Large intestine (tissue), 3 donors: ENCODE measurements at regions not wholly inside any gene's neighbourhood (a gene's known extent, or its start where the extent isn't known, plus 50 kb on each side); places are given as distances from the start of the nearest gene placed in this dataset.

Experiments
- DNase-seq, 2 donors: peaks; one replicate each; pipeline versions ENCODE4 v3.0.0 to v3.0.0-alpha.2; 2013
- H3K27ac ChIP-seq: one replicate; pipeline ENCODE4 v1.5.1; 2013; ENCODE audit warnings: low read length
- H3K27me3 ChIP-seq: 2 replicates; pipeline ENCODE4 v1.6.1; 2013; ENCODE audit warnings: low read length; ENCODE audit not compliant: control insufficient read depth, insufficient read depth
- H3K36me3 ChIP-seq: 2 replicates; pipeline ENCODE4 v1.6.1; 2013; ENCODE audit warnings: low read length; ENCODE audit not compliant: control insufficient read depth, insufficient read depth
- H3K4me1 ChIP-seq: one replicate; pipeline ENCODE4 v1.6.1; 2013; ENCODE audit warnings: low read length; ENCODE audit not compliant: control insufficient read depth, insufficient read depth
- H3K4me3 ChIP-seq: one replicate; pipeline ENCODE4 v1.5.1; 2013; ENCODE audit warnings: low read length
- H3K9me3 ChIP-seq: one replicate; pipeline ENCODE4 v1.6.1; 2013; ENCODE audit warnings: mild to moderate bottlenecking, low read depth, low read length, moderate library complexity; ENCODE audit not compliant: control insufficient read depth
- WGBS: methylation state at CpG from one replicate; pipeline ENCODE4 v1.1.5; 2013; ENCODE audit warnings: low lambda C conversion rate; ENCODE audit not compliant: insufficient coverage; 5-methylcytosine and 5-hydroxymethylcytosine counted together

- Histone ChIP-seq H3K36me3 (no peaks in the 10 kb centered on the region), H3K9me3 (no peaks in the 10 kb centered on the region), H3K4me3 (no peak overlapping the region), H3K4me1 (no peaks in the 10 kb centered on the region), H3K27ac (no peak overlapping the region), H3K27me3 (peaks cover 5% of the 10 kb centered on the region)
- no peak for DNase-seq
- 100% methylated on average over 1 of the region's 5 CpGs for WGBS
These were observed 595.8 kb upstream of the MKI67 start for GRCh38 chr10:128721963-128722445.

- H3K4me1 ChIP-seq: no peaks in the 10 kb centered on the region
- no peak overlapping the region for H3K4me3 ChIP-seq
- WGBS: no CpG with 5 or more reads among the region's 3 CpGs
- peaks cover 7% of the 10 kb centered on the region for H3K27me3 ChIP-seq
- no peak overlapping the region for H3K27ac ChIP-seq
- H3K36me3 ChIP-seq: no peaks in the 10 kb centered on the region
- DNase-seq: no peak
- no peaks in the 10 kb centered on the region for H3K9me3 ChIP-seq
These were observed 596.7 kb upstream of the MKI67 start for GRCh38 chr10:128722947-128723346.

GRCh38 chr10:128723631-128724205 is 597.5 kb upstream of the MKI67 start:
- DNase-seq: no peak
- no peak overlapping the region for H3K4me3 ChIP-seq
- no peaks in the 10 kb centered on the region for H3K9me3 ChIP-seq
- H3K4me1 ChIP-seq: no peaks in the 10 kb centered on the region
- H3K36me3 ChIP-seq: no peaks in the 10 kb centered on the region
- no peak overlapping the region for H3K27ac ChIP-seq
- WGBS: 100% methylated on average over 1 of the region's 14 CpGs
- peaks cover 7% of the 10 kb centered on the region for H3K27me3 ChIP-seq

- no peak for DNase-seq
- Histone ChIP-seq H3K27me3 (peaks cover 10% of the 10 kb centered on the region), H3K9me3 (no peaks in the 10 kb centered on the region), H3K4me3 (no peak overlapping the region), H3K4me1 (no peaks in the 10 kb centered on the region), H3K27ac (no peak overlapping the region), H3K36me3 (no peaks in the 10 kb centered on the region)
- WGBS: no CpG with 5 or more reads among the region's 2 CpGs
These were observed 599.3 kb upstream of the MKI67 start for GRCh38 chr10:128725531-128725930.

- Histone ChIP-seq H3K27ac (no peak overlapping the region), H3K4me1 (no peaks in the 10 kb centered on the region), H3K9me3 (no peaks in the 10 kb centered on the region), H3K36me3 (no peaks in the 10 kb centered on the region), H3K27me3 (peaks cover 10% of the 10 kb centered on the region), H3K4me3 (no peak overlapping the region)
- WGBS: 72% methylated on average over 3 of the region's 6 CpGs
- no peak for DNase-seq
These were observed 600.9 kb upstream of the MKI67 start for GRCh38 chr10:128727114-128727513.

GRCh38 chr10:128729910-128730420 is 603.7 kb upstream of the MKI67 start:
- no peak for DNase-seq
- no CpG with 5 or more reads among the region's 4 CpGs for WGBS

GRCh38 chr10:128730922-128731321 is 604.7 kb upstream of the MKI67 start:
- no CpG with 5 or more reads among the region's 13 CpGs for WGBS
- H3K27ac ChIP-seq: no peak overlapping the region
- DNase-seq: no peak
- H3K36me3 ChIP-seq: no peaks in the 10 kb centered on the region
- peaks cover 7% of the 10 kb centered on the region for H3K27me3 ChIP-seq
- no peaks in the 10 kb centered on the region for H3K4me1 ChIP-seq
- no peak overlapping the region for H3K4me3 ChIP-seq
- H3K9me3 ChIP-seq: no peaks in the 10 kb centered on the region

More at GRCh38 chr10:128729910-128730420, 603.7 kb upstream of the MKI67 start:
- H3K4me1 ChIP-seq: no peaks in the 10 kb centered on the region
- H3K4me3 ChIP-seq: no peak overlapping the region
- no peaks in the 10 kb centered on the region for H3K9me3 ChIP-seq
- H3K36me3 ChIP-seq: no peaks in the 10 kb centered on the region
- no peak overlapping the region for H3K27ac ChIP-seq
- peaks cover 10% of the 10 kb centered on the region for H3K27me3 ChIP-seq

GRCh38 chr10:128734161-128734560 is 607.9 kb upstream of the MKI67 start:
- Histone ChIP-seq H3K27ac (no peak overlapping the region), H3K9me3 (no peaks in the 10 kb centered on the region), H3K27me3 (peaks cover 3% of the 10 kb centered on the region), H3K4me3 (no peak overlapping the region), H3K4me1 (no peaks in the 10 kb centered on the region), H3K36me3 (no peaks in the 10 kb centered on the region)
- no peak for DNase-seq
- WGBS: no CpG with 5 or more reads among the region's 5 CpGs

GRCh38 chr10:128734734-128735133 is 608.5 kb upstream of the MKI67 start:
- Histone ChIP-seq H3K27me3 (peaks cover 3% of the 10 kb centered on the region), H3K9me3 (no peaks in the 10 kb centered on the region), H3K4me1 (no peaks in the 10 kb centered on the region), H3K27ac (no peak overlapping the region), H3K4me3 (no peak overlapping the region), H3K36me3 (no peaks in the 10 kb centered on the region)
- no peak for DNase-seq
- WGBS: no CpG with 5 or more reads among the region's 9 CpGs

- peaks cover 4% of the 10 kb centered on the region for H3K27me3 ChIP-seq
- no peak for DNase-seq
These were observed 609.8 kb upstream of the MKI67 start for GRCh38 chr10:128735996-128736395.

GRCh38 chr10:128738386-128738915 is 612.2 kb upstream of the MKI67 start:
- 81% methylated on average over 4 of the region's 11 CpGs for WGBS
- DNase-seq: no peak
- Histone ChIP-seq H3K9me3 (no peaks in the 10 kb centered on the region), H3K27me3 (peaks cover 9% of the 10 kb centered on the region), H3K4me1 (no peaks in the 10 kb centered on the region), H3K27ac (no peak overlapping the region), H3K36me3 (no peaks in the 10 kb centered on the region), H3K4me3 (no peak overlapping the region)

More at GRCh38 chr10:128735996-128736395, 609.8 kb upstream of the MKI67 start:
- WGBS: 70% methylated on average over 2 of the region's 8 CpGs
- Histone ChIP-seq H3K9me3 (no peaks in the 10 kb centered on the region), H3K27ac (no peak overlapping the region), H3K36me3 (no peaks in the 10 kb centered on the region), H3K4me3 (no peak overlapping the region), H3K4me1 (no peaks in the 10 kb centered on the region)
